ENCODE measurements at regions not wholly inside any gene's neighbourhood (a gene's known extent, or its start where the extent isn't known, plus 50 kb on each side); places are given as distances from the start of the nearest gene placed in this dataset.
"Not testable (repeated sequence)": the region's sequence is repeated elsewhere in the genome, so short reads cannot be mapped to it uniquely, and the experiment has no call there.

- TF ChIP-seq CTCF (IDR thresholded peaks at IDR 0.05; ENCODE audit: control extremely low read depth, extremely low read depth, low read depth, missing control alignments): no peak
- POLR2A ChIA-PET: no interaction called here
- DNase-seq (ENCODE audit: extremely low spot score): no peak
- CTCF ChIA-PET: interaction anchor here (0.6 kb wide), 1 partner anchor 9 kb away, joined by 3 read pairs; no protein-coding TSS in a partner anchor
Measured at GRCh38 chr4:175330652-175331051, 412.5 kb downstream of the ADAM29 start.

- CTCF ChIA-PET: interaction anchor here (0.9 kb wide), 1 partner anchor 9 kb away, joined by 3 read pairs; no protein-coding TSS in a partner anchor
Measured at GRCh38 chr4:175335331-175335730, 417.2 kb downstream of the ADAM29 start.

GRCh38 chr4:175336570-175336969, 418.4 kb downstream of the ADAM29 start:
- CTCF ChIA-PET: interaction anchor here (0.8 kb wide), 1 partner anchor 11 kb away, joined by 3 read pairs; no protein-coding TSS in a partner anchor
- DNase-seq (ENCODE audit: extremely low spot score); POLR2A ChIA-PET: not testable (repeated sequence)

More at GRCh38 chr4:175335331-175335730, 417.2 kb downstream of the ADAM29 start:
- POLR2A ChIA-PET: no interaction called here
- TF ChIP-seq CTCF (IDR thresholded peaks at IDR 0.05; ENCODE audit: control extremely low read depth, extremely low read depth, low read depth, missing control alignments): no peak
- DNase-seq (ENCODE audit: extremely low spot score): no peak

- no peak for DNase-seq (ENCODE audit: extremely low spot score)
- POLR2A ChIA-PET: no interaction called here
- no peak for TF ChIP-seq CTCF (IDR thresholded peaks at IDR 0.05; ENCODE audit: control extremely low read depth, extremely low read depth, low read depth, missing control alignments)
- CTCF ChIA-PET: interaction anchor here (1.0 kb wide), 1 partner anchor 25 kb away, joined by 3 read pairs; no protein-coding TSS in a partner anchor
Measured at GRCh38 chr4:175339100-175339707, 421.0 kb downstream of the ADAM29 start.

GRCh38 chr4:175341203-175341755, 423.1 kb downstream of the ADAM29 start:
- TF ChIP-seq CTCF (IDR thresholded peaks at IDR 0.05; ENCODE audit: control extremely low read depth, extremely low read depth, low read depth, missing control alignments): no peak
- DNase-seq (ENCODE audit: extremely low spot score): no peak
- ChIA-PET CTCF (interaction anchor here (1.5 kb wide), 1 partner anchor 14 kb away, joined by 4 read pairs; no protein-coding TSS in a partner anchor), POLR2A (no interaction called here)

- no peak for DNase-seq (ENCODE audit: extremely low spot score)
- ChIA-PET POLR2A (no interaction called here), CTCF (no interaction called here)
- no peak for TF ChIP-seq CTCF (IDR thresholded peaks at IDR 0.05; ENCODE audit: control extremely low read depth, extremely low read depth, low read depth, missing control alignments)
Measured at GRCh38 chr4:175346376-175346775, 428.2 kb downstream of the ADAM29 start.

- DNase-seq (ENCODE audit: extremely low spot score): no peak
- CTCF ChIA-PET: interaction anchor here (0.8 kb wide), 1 partner anchor 10 kb away, joined by 3 read pairs; no protein-coding TSS in a partner anchor
- POLR2A ChIA-PET: no interaction called here
- no peak for TF ChIP-seq CTCF (IDR thresholded peaks at IDR 0.05; ENCODE audit: control extremely low read depth, extremely low read depth, low read depth, missing control alignments)
Measured at GRCh38 chr4:175350246-175350645, 432.1 kb downstream of the ADAM29 start.

All from GM10248 (cell line).